ENCODE measurements at regions not wholly inside any gene's neighbourhood (a gene's known extent, or its start where the extent isn't known, plus 50 kb on each side); places are given as distances from the start of the nearest gene placed in this dataset.
A peak's percentile ranks its signal among the peaks of the same experiment; 100 is the strongest.

DNA sequence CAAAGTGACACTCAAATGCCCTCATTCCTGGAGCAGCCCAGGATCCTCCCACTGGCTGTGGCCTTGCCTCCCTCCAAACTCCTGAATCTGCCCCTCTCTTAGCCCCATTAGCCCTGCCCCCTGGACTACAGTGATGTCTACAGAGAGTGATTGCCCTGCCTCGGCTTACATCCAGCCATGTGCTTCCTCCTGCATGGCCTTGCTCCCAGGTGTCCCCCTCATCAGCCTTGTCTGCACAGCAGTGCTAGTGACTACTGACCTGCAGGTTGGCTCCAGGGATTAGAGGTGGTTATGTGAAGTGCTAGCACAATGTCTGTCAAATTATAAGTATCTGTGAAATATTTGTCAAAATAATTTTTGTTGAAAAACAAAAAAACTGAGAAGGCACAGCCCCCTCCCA is 259.1 kb upstream of the MYT1L start:
- no peak for TF ChIP-seq CTCF (IDR thresholded peaks at IDR 0.05)
- Mint-ChIP-seq H3K36me3 (ENCODE audit: low read depth) (no peaks in the 10 kb centered on the region), H3K9me3 (ENCODE audit: low read depth) (peaks cover under 1% of the 10 kb centered on the region), H3K27ac (ENCODE audit: unreplicated experiment) (no peak overlapping the region), H3K4me1 (ENCODE audit: low read depth) (no peaks in the 10 kb centered on the region), H3K4me3 (ENCODE audit: unreplicated experiment) (no peak overlapping the region), H3K27me3 (ENCODE audit: low read depth) (peaks cover 6% of the 10 kb centered on the region)
- DNase-seq (ENCODE audit: low spot score): peak; percentile 24

DNA sequence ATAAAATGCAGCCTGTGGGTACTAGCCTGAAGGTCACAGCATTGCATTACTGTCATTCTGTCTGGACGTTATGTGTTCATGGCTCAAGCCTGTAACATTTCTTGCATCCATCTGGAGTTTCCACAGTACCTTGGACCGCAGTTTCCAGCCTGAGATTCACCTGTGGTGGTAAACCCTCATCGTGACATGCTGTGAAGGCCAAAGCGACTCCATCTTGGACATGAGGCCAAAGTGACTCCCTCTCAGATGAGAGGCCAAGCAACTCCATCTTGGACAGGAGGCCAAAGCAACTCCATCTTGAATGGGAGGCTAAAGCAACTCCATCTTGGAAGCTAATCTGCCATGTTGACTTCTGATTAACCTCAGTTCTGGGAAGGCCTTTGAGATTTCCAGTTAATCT is 257.7 kb upstream of the MYT1L start:
- DNase-seq (ENCODE audit: low spot score): no peak
- Mint-ChIP-seq H3K36me3 (ENCODE audit: low read depth) (no peaks in the 10 kb centered on the region), H3K27me3 (ENCODE audit: low read depth) (peaks cover 7% of the 10 kb centered on the region), H3K9me3 (ENCODE audit: low read depth) (no peaks in the 10 kb centered on the region), H3K4me3 (ENCODE audit: unreplicated experiment) (no peak overlapping the region), H3K27ac (ENCODE audit: unreplicated experiment) (no peak overlapping the region), H3K4me1 (ENCODE audit: low read depth) (no peaks in the 10 kb centered on the region)
- no peak for TF ChIP-seq CTCF (IDR thresholded peaks at IDR 0.05)

DNA sequence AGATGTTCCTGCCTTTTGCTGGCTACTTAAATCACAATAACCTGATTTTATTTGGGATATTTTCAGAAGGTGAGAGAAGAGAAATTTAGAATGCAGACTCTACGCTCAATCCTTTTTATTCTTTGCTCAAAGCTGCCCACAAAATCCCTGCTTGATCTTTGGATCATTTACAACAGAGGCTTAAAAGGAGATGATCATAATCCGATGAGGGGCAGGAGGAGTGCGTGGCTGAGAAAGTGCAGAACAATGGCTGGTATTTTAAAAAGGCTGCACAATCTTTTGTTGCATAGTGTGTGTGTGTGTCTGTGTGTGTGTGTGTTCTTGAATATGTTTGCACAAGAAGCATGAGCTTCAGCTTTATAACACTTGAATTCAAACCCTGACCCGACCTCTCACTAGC is 256.3 kb upstream of the MYT1L start:
- no peak for TF ChIP-seq CTCF (IDR thresholded peaks at IDR 0.05)
- H3K9me3 Mint-ChIP-seq (ENCODE audit: low read depth): no peaks in the 10 kb centered on the region

DNA sequence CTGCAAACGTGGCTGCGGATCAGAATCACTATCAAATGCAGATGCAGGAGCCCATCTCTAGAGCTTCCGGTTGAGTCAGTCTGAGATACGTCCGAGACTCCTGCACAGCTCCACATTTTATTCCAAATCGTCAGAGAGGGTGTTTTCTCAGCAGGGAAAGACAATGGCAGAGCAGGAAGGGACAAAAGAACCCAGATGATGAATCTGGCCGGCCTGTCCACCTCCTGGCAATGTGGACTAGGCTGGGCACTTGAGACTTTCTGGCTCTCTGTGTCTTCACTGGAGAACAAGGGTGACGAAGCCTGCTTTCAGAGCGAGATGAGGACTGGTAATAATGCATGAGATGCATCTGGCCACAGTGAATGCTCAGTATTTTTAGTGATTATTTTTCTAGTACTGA is 255.9 kb upstream of the MYT1L start:
- H3K4me3 Mint-ChIP-seq (ENCODE audit: unreplicated experiment): no peak overlapping the region
- peaks cover 12% of the 10 kb centered on the region for H3K27me3 Mint-ChIP-seq (ENCODE audit: low read depth)
- no peaks in the 10 kb centered on the region for H3K4me1 Mint-ChIP-seq (ENCODE audit: low read depth)
- no peaks in the 10 kb centered on the region for H3K36me3 Mint-ChIP-seq (ENCODE audit: low read depth)
- no peak for DNase-seq (ENCODE audit: low spot score)
- H3K27ac Mint-ChIP-seq (ENCODE audit: unreplicated experiment): no peak overlapping the region
- no peaks in the 10 kb centered on the region for H3K9me3 Mint-ChIP-seq (ENCODE audit: low read depth)
- no peak for TF ChIP-seq CTCF (IDR thresholded peaks at IDR 0.05)

More for the DNA sequence above, 256.3 kb upstream of the MYT1L start:
- DNase-seq (ENCODE audit: low spot score): no peak
- H3K27ac Mint-ChIP-seq (ENCODE audit: unreplicated experiment): no peak overlapping the region
- H3K4me3 Mint-ChIP-seq (ENCODE audit: unreplicated experiment): no peak overlapping the region
- peaks cover 10% of the 10 kb centered on the region for H3K27me3 Mint-ChIP-seq (ENCODE audit: low read depth)
- H3K36me3 Mint-ChIP-seq (ENCODE audit: low read depth): no peaks in the 10 kb centered on the region
- no peaks in the 10 kb centered on the region for H3K4me1 Mint-ChIP-seq (ENCODE audit: low read depth)

GRCh38 chr2:2586068-2586776 is 255.1 kb upstream of the MYT1L start:
- Mint-ChIP-seq H3K27me3 (ENCODE audit: low read depth) (peaks cover 12% of the 10 kb centered on the region), H3K27ac (ENCODE audit: unreplicated experiment) (no peak overlapping the region), H3K4me3 (ENCODE audit: unreplicated experiment) (no peak overlapping the region), H3K9me3 (ENCODE audit: low read depth) (no peaks in the 10 kb centered on the region), H3K4me1 (ENCODE audit: low read depth) (no peaks in the 10 kb centered on the region), H3K36me3 (ENCODE audit: low read depth) (no peaks in the 10 kb centered on the region)
- no peak for TF ChIP-seq CTCF (IDR thresholded peaks at IDR 0.05)
- no peak for DNase-seq (ENCODE audit: low spot score)

All from chondrocyte (in vitro differentiated cells).